G401 (cell line): ENCODE measurements at regions not wholly inside any gene's neighbourhood (a gene's known extent, or its start where the extent isn't known, plus 50 kb on each side); places are given as distances from the start of the nearest gene placed in this dataset.

ENCODE experiments used
- DNase-seq: peaks from one replicate; pipeline ENCODE4 v3.0.0-alpha.2; 2015; ENCODE audit warnings: low spot score
- in situ Hi-C: cut with HindIII; loops from 2 replicates; pipeline ENCODE4 v1.10.0; 2016; ENCODE audit warnings: low sequenced_read_pairs, mixed read lengths

- no peak for DNase-seq
- in situ Hi-C loops = no loop called here
These were observed 430.2 kb downstream of the QKI start for GRCh38 chr6:163844761-163845160.

GRCh38 chr6:163844357-163844756 is 429.8 kb downstream of the QKI start:
- no peak for DNase-seq
- in situ Hi-C loops = no loop called here

GRCh38 chr6:163843218-163843617 is 428.7 kb downstream of the QKI start:
- DNase-seq = no peak
- in situ Hi-C loops = no loop called here

- in situ Hi-C loops = no loop called here
- DNase-seq = no peak
These were observed 427.9 kb downstream of the QKI start for GRCh38 chr6:163842467-163842866.

- in situ Hi-C loops = no loop called here
- no peak for DNase-seq
These were observed 427.2 kb downstream of the QKI start for GRCh38 chr6:163841733-163842132.

GRCh38 chr6:163841326-163841725 is 426.8 kb downstream of the QKI start:
- in situ Hi-C loops = no loop called here
- no peak for DNase-seq

GRCh38 chr6:163840880-163841279 is 426.4 kb downstream of the QKI start:
- in situ Hi-C loops = no loop called here
- DNase-seq = no peak

GRCh38 chr6:163839296-163839695 is 424.8 kb downstream of the QKI start:
- in situ Hi-C loops = no loop called here
- no peak for DNase-seq

- in situ Hi-C loops = no loop called here
- no peak for DNase-seq
These were observed 423.3 kb downstream of the QKI start for GRCh38 chr6:163837691-163838431.

- DNase-seq = peak; percentile 3
- in situ Hi-C loops = no loop called here
These were observed 422.6 kb downstream of the QKI start for GRCh38 chr6:163836876-163837690.

- in situ Hi-C loops = no loop called here
- DNase-seq = no peak
These were observed 421.1 kb downstream of the QKI start for GRCh38 chr6:163835439-163836171.

GRCh38 chr6:163834226-163834970 is 419.9 kb downstream of the QKI start:
- in situ Hi-C loops = no loop called here
- no peak for DNase-seq

GRCh38 chr6:163831736-163832135 is 417.2 kb downstream of the QKI start:
- in situ Hi-C loops = no loop called here
- DNase-seq = no peak

- DNase-seq = no peak
- in situ Hi-C loops = no loop called here
These were observed 416.1 kb downstream of the QKI start for GRCh38 chr6:163830641-163831040.

GRCh38 chr6:163828038-163828795 is 413.7 kb downstream of the QKI start:
- in situ Hi-C loops = no loop called here
- no peak for DNase-seq

- DNase-seq = no peak
- in situ Hi-C loops = no loop called here
These were observed 412.6 kb downstream of the QKI start for GRCh38 chr6:163827143-163827542.

GRCh38 chr6:163826629-163827028 is 412.1 kb downstream of the QKI start:
- DNase-seq = no peak
- in situ Hi-C loops = no loop called here

GRCh38 chr6:163825033-163825432 is 410.5 kb downstream of the QKI start:
- in situ Hi-C loops = no loop called here
- no peak for DNase-seq

- in situ Hi-C loops = no loop called here
- DNase-seq = no peak
These were observed 409.1 kb downstream of the QKI start for GRCh38 chr6:163823577-163823976.
